ENCODE measurements at regions not wholly inside any gene's neighbourhood (a gene's known extent, or its start where the extent isn't known, plus 50 kb on each side); places are given as distances from the start of the nearest gene placed in this dataset.

DNA sequence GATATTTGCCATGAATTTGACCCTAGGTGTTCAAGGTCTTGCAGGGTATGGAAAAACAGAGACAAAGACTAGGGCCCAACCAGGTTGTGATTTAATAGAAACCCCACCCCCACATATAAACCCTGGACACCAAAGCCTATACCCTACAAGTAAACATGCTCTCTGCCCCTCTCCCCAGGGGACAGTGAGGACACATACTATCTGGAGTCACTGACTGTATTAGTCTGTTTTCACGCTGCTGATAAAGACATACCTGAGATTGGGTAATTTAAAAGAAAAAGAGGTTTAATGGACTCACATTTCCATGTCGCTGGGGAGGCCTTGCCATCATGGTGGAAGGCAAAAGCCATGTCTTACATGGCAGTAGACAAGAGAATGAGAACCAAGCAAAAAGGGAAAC is 88.3 kb downstream of the RAP2A start (continued):
- TF ChIP-seq, protein P1, sequence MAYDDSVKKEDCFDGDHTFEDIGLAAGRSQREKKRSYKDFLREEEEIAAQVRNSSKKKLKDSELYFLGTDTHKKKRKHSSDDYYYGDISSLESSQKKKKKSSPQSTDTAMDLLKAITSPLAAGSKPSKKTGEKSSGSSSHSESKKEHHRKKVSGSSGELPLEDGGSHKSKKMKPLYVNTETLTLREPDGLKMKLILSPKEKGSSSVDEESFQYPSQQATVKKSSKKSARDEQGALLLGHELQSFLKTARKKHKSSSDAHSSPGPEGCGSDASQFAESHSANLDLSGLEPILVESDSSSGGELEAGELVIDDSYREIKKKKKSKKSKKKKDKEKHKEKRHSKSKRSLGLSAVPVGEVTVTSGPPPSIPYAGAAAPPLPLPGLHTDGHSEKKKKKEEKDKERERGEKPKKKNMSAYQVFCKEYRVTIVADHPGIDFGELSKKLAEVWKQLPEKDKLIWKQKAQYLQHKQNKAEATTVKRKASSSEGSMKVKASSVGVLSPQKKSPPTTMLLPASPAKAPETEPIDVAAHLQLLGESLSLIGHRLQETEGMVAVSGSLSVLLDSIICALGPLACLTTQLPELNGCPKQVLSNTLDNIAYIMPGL (CRISPR knock-in tag; IDR thresholded peaks at IDR 0.05; ENCODE audit: borderline replicate concordance in 1 of 2, low read depth in 1 of 2) = no peak
- TF ChIP-seq PAX8 (CRISPR knock-in tag; IDR thresholded peaks at IDR 0.05; ENCODE audit: borderline replicate concordance) (no peak), ZNF737 (CRISPR knock-in tag; IDR thresholded peaks at IDR 0.05; ENCODE audit: borderline replicate concordance) (no peak), ZNF792 (CRISPR knock-in tag; IDR thresholded peaks at IDR 0.05) (peak; percentile 38; the same call in 1 of the 2 replicates), ZNF564 (CRISPR knock-in tag; IDR thresholded peaks at IDR 0.05) (no peak), SP5 (CRISPR knock-in tag; IDR thresholded peaks at IDR 0.05; ENCODE audit: borderline replicate concordance, low read depth) (no peak), GATAD2A (CRISPR knock-in tag; IDR thresholded peaks at IDR 0.05) (peak; percentile 75), NCOA5 (CRISPR knock-in tag; IDR thresholded peaks at IDR 0.05) (no peak), NFYB (CRISPR knock-in tag; IDR thresholded peaks at IDR 0.05) (no peak), KDM3A (CRISPR knock-in tag; IDR thresholded peaks at IDR 0.05; ENCODE audit: low read depth) (no peak), NR2C2 (CRISPR knock-in tag; IDR thresholded peaks at IDR 0.05; ENCODE audit: borderline replicate concordance) (peak; percentile 36; the same call in 1 of the 2 replicates), TARDBP (CRISPR knock-in tag; IDR thresholded peaks at IDR 0.05) (peak; percentile 38; the same call in 1 of the 2 replicates), ZNF83 (CRISPR knock-in tag; IDR thresholded peaks at IDR 0.05; ENCODE audit: borderline replicate concordance) (no peak), EHMT2 (IDR thresholded peaks at IDR 0.05; ENCODE audit: borderline replicate concordance, low read depth, low read length) (peak; percentile 32; the same call in 1 of the 2 replicates), ZMYM3 (CRISPR knock-in tag; IDR thresholded peaks at IDR 0.05) (peak; percentile 74), SOX5 (CRISPR knock-in tag; IDR thresholded peaks at IDR 0.05; ENCODE audit: borderline replicate concordance) (peak; percentile 77; the same call in 1 of the 2 replicates), CC2D1A (CRISPR knock-in tag; IDR thresholded peaks at IDR 0.05) (no peak), POLR2AphosphoS2 (IDR thresholded peaks at IDR 0.05; ENCODE audit: low read depth, low read length) (no peak), FOXJ3 (CRISPR knock-in tag; IDR thresholded peaks at IDR 0.05; ENCODE audit: borderline replicate concordance) (peak; percentile 85; the same call in 1 of the 2 replicates)
- TF ChIP-seq, protein P2, sequence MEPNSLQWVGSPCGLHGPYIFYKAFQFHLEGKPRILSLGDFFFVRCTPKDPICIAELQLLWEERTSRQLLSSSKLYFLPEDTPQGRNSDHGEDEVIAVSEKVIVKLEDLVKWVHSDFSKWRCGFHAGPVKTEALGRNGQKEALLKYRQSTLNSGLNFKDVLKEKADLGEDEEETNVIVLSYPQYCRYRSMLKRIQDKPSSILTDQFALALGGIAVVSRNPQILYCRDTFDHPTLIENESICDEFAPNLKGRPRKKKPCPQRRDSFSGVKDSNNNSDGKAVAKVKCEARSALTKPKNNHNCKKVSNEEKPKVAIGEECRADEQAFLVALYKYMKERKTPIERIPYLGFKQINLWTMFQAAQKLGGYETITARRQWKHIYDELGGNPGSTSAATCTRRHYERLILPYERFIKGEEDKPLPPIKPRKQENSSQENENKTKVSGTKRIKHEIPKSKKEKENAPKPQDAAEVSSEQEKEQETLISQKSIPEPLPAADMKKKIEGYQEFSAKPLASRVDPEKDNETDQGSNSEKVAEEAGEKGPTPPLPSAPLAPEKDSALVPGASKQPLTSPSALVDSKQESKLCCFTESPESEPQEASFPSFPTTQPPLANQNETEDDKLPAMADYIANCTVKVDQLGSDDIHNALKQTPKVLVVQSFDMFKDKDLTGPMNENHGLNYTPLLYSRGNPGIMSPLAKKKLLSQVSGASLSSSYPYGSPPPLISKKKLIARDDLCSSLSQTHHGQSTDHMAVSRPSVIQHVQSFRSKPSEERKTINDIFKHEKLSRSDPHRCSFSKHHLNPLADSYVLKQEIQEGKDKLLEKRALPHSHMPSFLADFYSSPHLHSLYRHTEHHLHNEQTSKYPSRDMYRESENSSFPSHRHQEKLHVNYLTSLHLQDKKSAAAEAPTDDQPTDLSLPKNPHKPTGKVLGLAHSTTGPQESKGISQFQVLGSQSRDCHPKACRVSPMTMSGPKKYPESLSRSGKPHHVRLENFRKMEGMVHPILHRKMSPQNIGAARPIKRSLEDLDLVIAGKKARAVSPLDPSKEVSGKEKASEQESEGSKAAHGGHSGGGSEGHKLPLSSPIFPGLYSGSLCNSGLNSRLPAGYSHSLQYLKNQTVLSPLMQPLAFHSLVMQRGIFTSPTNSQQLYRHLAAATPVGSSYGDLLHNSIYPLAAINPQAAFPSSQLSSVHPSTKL (CRISPR knock-in tag; IDR thresholded peaks at IDR 0.05) = peak; percentile 84
- TF ChIP-seq, protein P3, sequence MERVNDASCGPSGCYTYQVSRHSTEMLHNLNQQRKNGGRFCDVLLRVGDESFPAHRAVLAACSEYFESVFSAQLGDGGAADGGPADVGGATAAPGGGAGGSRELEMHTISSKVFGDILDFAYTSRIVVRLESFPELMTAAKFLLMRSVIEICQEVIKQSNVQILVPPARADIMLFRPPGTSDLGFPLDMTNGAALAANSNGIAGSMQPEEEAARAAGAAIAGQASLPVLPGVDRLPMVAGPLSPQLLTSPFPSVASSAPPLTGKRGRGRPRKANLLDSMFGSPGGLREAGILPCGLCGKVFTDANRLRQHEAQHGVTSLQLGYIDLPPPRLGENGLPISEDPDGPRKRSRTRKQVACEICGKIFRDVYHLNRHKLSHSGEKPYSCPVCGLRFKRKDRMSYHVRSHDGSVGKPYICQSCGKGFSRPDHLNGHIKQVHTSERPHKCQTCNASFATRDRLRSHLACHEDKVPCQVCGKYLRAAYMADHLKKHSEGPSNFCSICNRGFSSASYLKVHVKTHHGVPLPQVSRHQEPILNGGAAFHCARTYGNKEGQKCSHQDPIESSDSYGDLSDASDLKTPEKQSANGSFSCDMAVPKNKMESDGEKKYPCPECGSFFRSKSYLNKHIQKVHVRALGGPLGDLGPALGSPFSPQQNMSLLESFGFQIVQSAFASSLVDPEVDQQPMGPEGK (CRISPR knock-in tag; IDR thresholded peaks at IDR 0.05) = peak; percentile 75; the same call in 1 of the 2 replicates
- TF ChIP-seq, protein P4, sequence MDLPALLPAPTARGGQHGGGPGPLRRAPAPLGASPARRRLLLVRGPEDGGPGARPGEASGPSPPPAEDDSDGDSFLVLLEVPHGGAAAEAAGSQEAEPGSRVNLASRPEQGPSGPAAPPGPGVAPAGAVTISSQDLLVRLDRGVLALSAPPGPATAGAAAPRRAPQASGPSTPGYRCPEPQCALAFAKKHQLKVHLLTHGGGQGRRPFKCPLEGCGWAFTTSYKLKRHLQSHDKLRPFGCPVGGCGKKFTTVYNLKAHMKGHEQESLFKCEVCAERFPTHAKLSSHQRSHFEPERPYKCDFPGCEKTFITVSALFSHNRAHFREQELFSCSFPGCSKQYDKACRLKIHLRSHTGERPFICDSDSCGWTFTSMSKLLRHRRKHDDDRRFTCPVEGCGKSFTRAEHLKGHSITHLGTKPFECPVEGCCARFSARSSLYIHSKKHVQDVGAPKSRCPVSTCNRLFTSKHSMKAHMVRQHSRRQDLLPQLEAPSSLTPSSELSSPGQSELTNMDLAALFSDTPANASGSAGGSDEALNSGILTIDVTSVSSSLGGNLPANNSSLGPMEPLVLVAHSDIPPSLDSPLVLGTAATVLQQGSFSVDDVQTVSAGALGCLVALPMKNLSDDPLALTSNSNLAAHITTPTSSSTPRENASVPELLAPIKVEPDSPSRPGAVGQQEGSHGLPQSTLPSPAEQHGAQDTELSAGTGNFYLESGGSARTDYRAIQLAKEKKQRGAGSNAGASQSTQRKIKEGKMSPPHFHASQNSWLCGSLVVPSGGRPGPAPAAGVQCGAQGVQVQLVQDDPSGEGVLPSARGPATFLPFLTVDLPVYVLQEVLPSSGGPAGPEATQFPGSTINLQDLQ (CRISPR knock-in tag; IDR thresholded peaks at IDR 0.05) = no peak
